ENCODE measurements at regions not wholly inside any gene's neighbourhood (a gene's known extent, or its start where the extent isn't known, plus 50 kb on each side); places are given as distances from the start of the nearest gene placed in this dataset.

DNA sequence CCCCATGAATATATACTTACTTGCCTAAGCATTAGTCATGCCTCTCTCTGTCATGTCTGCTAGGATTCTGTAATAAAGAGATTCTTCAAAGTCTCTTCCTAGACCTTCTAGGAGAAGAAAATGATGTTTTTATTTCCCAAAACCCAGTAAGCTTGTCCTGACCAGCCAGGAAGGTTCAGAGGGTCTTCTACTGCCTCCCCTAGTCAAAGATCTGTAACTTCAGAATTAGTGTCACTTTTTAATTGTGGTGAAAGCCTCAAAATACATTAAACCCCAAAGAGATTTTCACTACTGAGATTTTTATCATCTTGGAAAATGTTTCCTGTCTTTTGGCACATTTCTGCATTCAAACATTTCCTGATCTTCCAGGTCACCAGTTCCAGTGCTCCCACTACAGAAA lies 232.9 kb upstream of the STK17B start:
- no peak overlapping the region for H3K4me3 ChIP-seq (ENCODE audit: low read depth, poor library complexity, severe bottlenecking)

DNA sequence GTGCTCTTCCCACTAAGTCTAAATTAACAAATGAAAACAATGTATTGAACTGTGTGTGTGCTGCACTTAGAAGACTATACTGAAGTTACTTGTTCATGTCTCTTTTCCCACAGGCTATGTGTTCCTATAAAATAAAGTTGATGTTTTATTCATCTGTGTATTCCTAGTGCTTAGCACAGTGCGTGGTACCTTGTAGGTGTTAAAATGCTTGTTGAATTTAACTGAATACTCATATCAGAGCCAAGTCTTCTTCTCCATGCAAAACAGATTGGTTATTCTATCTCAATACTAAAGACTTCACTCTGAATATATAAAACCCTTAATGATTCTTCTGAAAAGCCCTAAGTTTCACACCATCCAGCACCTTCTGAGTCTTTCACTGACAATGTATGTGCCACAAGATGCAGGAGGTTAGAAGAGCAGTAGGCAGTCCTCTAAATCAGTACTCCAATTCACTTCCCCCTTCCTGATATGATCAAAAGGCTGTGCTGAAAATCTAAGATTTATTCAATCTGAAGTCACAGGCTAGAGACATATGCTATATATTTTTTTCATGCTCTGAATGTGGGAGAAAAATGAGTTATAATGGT lies 231.7 kb upstream of the CCDC150 start:
- WGBS, 2 donors: 88 to 90% methylated on average over 1 of the region's 1 CpG

More for the DNA sequence above, 232.9 kb upstream of the STK17B start:
- no peak for DNase-seq (ENCODE audit: low spot score in 2 of 2)
- intact Hi-C loops (cut with DNase I; ENCODE audit: low total_unique reads): no loop called here
- TF ChIP-seq POLR2A (IDR thresholded peaks at IDR 0.05): no peak
- TF ChIP-seq, protein P1, sequence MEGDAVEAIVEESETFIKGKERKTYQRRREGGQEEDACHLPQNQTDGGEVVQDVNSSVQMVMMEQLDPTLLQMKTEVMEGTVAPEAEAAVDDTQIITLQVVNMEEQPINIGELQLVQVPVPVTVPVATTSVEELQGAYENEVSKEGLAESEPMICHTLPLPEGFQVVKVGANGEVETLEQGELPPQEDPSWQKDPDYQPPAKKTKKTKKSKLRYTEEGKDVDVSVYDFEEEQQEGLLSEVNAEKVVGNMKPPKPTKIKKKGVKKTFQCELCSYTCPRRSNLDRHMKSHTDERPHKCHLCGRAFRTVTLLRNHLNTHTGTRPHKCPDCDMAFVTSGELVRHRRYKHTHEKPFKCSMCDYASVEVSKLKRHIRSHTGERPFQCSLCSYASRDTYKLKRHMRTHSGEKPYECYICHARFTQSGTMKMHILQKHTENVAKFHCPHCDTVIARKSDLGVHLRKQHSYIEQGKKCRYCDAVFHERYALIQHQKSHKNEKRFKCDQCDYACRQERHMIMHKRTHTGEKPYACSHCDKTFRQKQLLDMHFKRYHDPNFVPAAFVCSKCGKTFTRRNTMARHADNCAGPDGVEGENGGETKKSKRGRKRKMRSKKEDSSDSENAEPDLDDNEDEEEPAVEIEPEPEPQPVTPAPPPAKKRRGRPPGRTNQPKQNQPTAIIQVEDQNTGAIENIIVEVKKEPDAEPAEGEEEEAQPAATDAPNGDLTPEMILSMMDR (IDR thresholded peaks at IDR 0.05): no peak

DNA sequence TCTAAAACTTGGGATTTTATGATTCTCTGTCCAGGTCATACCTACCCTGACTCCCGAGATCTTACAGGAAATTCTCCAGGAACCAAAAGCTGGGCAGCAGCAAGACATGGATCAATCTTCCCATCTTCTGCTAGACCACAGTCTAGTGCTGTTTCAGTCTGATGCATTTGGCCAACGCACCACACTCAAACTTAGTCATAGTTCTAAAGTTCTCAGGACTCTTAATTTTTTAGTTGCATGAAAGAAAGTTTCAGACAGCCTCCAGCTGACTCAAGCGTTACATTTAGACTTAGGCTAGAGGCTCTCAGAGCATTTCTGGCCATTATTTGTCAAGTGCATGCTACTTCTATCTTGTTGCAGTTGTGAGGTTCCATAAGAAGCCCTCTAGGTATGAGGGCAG lies 230.1 kb upstream of the CCDC150 start:
- intact Hi-C loops (cut with DNase I; ENCODE audit: low total_unique reads): no loop called here
- 90 to 99% methylated on average over 3 of the region's 3 CpGs for WGBS, 2 donors

More for the DNA sequence above, 231.7 kb upstream of the CCDC150 start:
- DNase-seq (ENCODE audit: low spot score in 2 of 2): no peak
- TF ChIP-seq, protein P1 (IDR thresholded peaks at IDR 0.05): no peak
- no peak for TF ChIP-seq POLR2A (IDR thresholded peaks at IDR 0.05)
- no peak overlapping the region for H3K4me3 ChIP-seq (ENCODE audit: low read depth, poor library complexity, severe bottlenecking)
- intact Hi-C loops (cut with DNase I; ENCODE audit: low total_unique reads): no loop called here

DNA sequence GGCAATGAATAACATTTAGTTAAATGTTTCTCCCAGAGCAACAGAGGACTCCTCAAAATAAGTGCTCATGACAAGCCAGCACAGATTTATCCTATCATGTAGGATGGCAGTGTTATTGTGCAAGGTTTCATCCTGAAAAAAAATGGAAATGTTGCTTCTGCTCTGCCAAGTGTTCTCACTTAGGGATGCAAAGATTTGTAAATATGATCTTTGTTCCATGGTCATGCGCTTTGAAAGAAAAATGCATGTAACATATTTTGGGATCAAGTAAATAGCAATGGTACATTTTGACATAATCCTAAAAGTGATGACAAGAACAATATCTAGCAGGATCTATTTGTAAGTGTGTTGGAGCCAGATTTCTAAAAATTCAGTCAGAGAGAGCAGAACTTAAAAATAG lies 229.5 kb upstream of the CCDC150 start:
- no peak for DNase-seq (ENCODE audit: low spot score in 2 of 2)
- intact Hi-C loops (cut with DNase I; ENCODE audit: low total_unique reads): no loop called here
- no peak for TF ChIP-seq POLR2A (IDR thresholded peaks at IDR 0.05)
- TF ChIP-seq, protein P1 (IDR thresholded peaks at IDR 0.05): no peak
- 79 to 89% methylated on average over 1 of the region's 1 CpG for WGBS, 2 donors
- H3K4me3 ChIP-seq (ENCODE audit: low read depth, poor library complexity, severe bottlenecking): no peak overlapping the region

More for the DNA sequence above, 230.1 kb upstream of the CCDC150 start:
- H3K4me3 ChIP-seq (ENCODE audit: low read depth, poor library complexity, severe bottlenecking): no peak overlapping the region
- DNase-seq (ENCODE audit: low spot score in 2 of 2): no peak
- no peak for TF ChIP-seq POLR2A (IDR thresholded peaks at IDR 0.05)
- TF ChIP-seq, protein P1 (IDR thresholded peaks at IDR 0.05): no peak

DNA sequence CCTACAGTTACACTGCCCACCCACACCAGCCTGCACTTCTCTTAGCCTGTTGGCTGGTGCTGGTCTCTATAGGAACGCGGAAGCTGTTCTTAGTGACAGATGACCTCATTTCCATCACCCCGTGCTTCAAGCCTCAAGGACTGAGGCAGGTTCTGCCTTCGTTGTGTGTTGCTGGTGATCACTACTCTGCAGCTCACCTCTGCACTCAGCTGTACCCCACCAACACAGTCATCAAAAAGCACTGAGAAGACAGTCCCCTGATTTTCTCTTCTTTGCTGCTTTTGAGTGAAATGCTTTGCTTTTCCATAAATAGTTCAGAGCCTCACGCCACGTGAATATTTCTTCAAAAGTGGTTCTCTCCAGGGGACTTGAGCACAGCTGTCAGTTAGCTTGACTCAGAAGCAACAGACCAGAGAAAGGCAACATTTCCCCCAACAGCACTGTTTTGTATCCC lies 225.7 kb upstream of the CCDC150 start:
- WGBS, 2 donors: 54 to 55% methylated on average over 6 of the region's 6 CpGs
- H3K4me3 ChIP-seq (ENCODE audit: low read depth, poor library complexity, severe bottlenecking): no peak overlapping the region
- intact Hi-C loops (cut with DNase I; ENCODE audit: low total_unique reads): no loop called here
- no peak for DNase-seq (ENCODE audit: low spot score in 2 of 2)
- TF ChIP-seq POLR2A (IDR thresholded peaks at IDR 0.05): no peak
- TF ChIP-seq, protein P1 (IDR thresholded peaks at IDR 0.05): no peak

DNA sequence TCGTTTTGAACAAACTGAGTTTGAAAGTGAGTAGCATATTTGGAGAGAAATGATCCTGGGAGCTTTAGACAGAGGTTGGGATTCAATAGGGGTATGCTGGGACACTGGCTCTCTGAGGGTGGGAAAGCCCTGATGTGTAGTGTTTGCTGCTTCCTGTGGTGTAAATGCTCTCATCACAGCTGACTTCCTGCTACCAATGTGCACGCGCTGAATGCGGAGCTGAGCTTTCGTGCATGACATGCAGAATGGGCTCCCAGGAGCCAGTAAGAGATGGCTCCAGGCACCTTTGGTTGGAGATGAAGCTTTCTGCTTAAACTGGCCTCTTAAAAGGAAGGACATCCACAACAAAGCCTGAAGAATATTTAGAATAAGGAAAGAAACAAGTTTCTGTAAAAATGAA lies 224.1 kb upstream of the CCDC150 start:
- TF ChIP-seq, protein P1 (IDR thresholded peaks at IDR 0.05): no peak
- TF ChIP-seq POLR2A (IDR thresholded peaks at IDR 0.05): no peak
- 68 to 73% methylated on average over 5 of the region's 5 CpGs for WGBS, 2 donors
- intact Hi-C loops (cut with DNase I; ENCODE audit: low total_unique reads): no loop called here

More for the DNA sequence above, 224.1 kb upstream of the CCDC150 start:
- no peak for DNase-seq (ENCODE audit: low spot score in 2 of 2)
- no peak overlapping the region for H3K4me3 ChIP-seq (ENCODE audit: low read depth, poor library complexity, severe bottlenecking)

Measured in lower leg skin (tissue), 4 donors.